SK-N-SH treated with all-trans-retinoic acid at 6 μM for 48 hours (cell line): ENCODE measurements at regions not wholly inside any gene's neighbourhood (a gene's known extent, or its start where the extent isn't known, plus 50 kb on each side); places are given as distances from the start of the nearest gene placed in this dataset.

ENCODE experiments used
- CREB5 ChIP-seq: fragments of 250-450 bp; sonication (Bioruptor Pico); IDR thresholded peaks from 2 replicates; pipeline ENCODE4 v1.5.1; 2020; ENCODE audit warnings: low read depth, mild to moderate bottlenecking, moderate library complexity
- OSR1 ChIP-seq: fragments of 250-450 bp; sonication (Bioruptor Pico); IDR thresholded peaks from 2 replicates; pipeline ENCODE4 v1.8.0; 2022; ENCODE audit warnings: moderate library complexity, mild to moderate bottlenecking, inconsistent platforms
- PATZ1 ChIP-seq: fragments of 250-450 bp; sonication (Bioruptor Pico); IDR thresholded peaks from 2 replicates; pipeline ENCODE4 v1.8.0; 2020; ENCODE audit warnings: mild to moderate bottlenecking, moderate library complexity, borderline replicate concordance
- POU6F1 ChIP-seq: fragments of 250-450 bp; sonication (Bioruptor Pico); IDR thresholded peaks from 2 replicates; pipeline ENCODE4 v1.8.0; 2021; ENCODE audit warnings: low read depth, mild to moderate bottlenecking, moderate library complexity, borderline replicate concordance
- TOX ChIP-seq: fragments of 250-450 bp; sonication (Bioruptor Pico); IDR thresholded peaks from 2 replicates; pipeline ENCODE4 v1.8.0; 2021; ENCODE audit warnings: mild to moderate bottlenecking, moderate library complexity, borderline replicate concordance
- TSHZ2 ChIP-seq: fragments of 250-450 bp; sonication (Bioruptor Pico); IDR thresholded peaks from 2 replicates; pipeline ENCODE4 v1.5.0; 2020; ENCODE audit warnings: mild to moderate bottlenecking, moderate library complexity

GRCh38 chr4:103354006-103354405 is 155.9 kb upstream of the CENPE start:
- TF ChIP-seq PATZ1 (CRISPR knock-in tag) (no peak), TSHZ2 (no peak), POU6F1 (CRISPR knock-in tag) (no peak), OSR1 (CRISPR knock-in tag) (no peak), CREB5 (CRISPR knock-in tag) (no peak), TOX (no peak)
